Type B pancreatic cell (in vitro differentiated cells): ENCODE measurements at regions not wholly inside any gene's neighbourhood (a gene's known extent, or its start where the extent isn't known, plus 50 kb on each side); places are given as distances from the start of the nearest gene placed in this dataset.

Source experiments
- DNase-seq: peaks from one replicate; pipeline ENCODE4 v3.0.0; 2021; ENCODE audit warnings: mixed read lengths; ENCODE audit not compliant: unreplicated experiment; ENCODE audit errors: extremely low spot score
- H3K27ac Mint-ChIP-seq: 2 replicates; pipeline ENCODE4 v1.8.0; 2021; ENCODE audit warnings: mild to moderate bottlenecking, mixed read lengths
- H3K27me3 Mint-ChIP-seq: 2 replicates; pipeline ENCODE4 v1.8.0; 2021; ENCODE audit warnings: mixed read lengths
- H3K36me3 Mint-ChIP-seq: 2 replicates; pipeline ENCODE4 v1.8.0; 2021; ENCODE audit warnings: mixed read lengths
- H3K4me1 Mint-ChIP-seq: one replicate; pipeline ENCODE4 v1.8.0; 2021; ENCODE audit warnings: mixed read lengths; ENCODE audit not compliant: unreplicated experiment
- H3K4me3 Mint-ChIP-seq: 2 replicates; pipeline ENCODE4 v1.8.0; 2021; ENCODE audit warnings: mild to moderate bottlenecking, mixed read lengths
- H3K9me3 Mint-ChIP-seq: 2 replicates; pipeline ENCODE4 v1.8.0; 2021; ENCODE audit warnings: mixed read lengths
- TF ChIP-seq, protein P1 (sequence below): fragments of 200-600 bp; sonication (generic); conservative IDR thresholded peaks from 2 replicates; pipeline ENCODE4 v1.5.0; 2021; ENCODE audit warnings: antibody characterized with exemption, mild to moderate bottlenecking

DNA sequence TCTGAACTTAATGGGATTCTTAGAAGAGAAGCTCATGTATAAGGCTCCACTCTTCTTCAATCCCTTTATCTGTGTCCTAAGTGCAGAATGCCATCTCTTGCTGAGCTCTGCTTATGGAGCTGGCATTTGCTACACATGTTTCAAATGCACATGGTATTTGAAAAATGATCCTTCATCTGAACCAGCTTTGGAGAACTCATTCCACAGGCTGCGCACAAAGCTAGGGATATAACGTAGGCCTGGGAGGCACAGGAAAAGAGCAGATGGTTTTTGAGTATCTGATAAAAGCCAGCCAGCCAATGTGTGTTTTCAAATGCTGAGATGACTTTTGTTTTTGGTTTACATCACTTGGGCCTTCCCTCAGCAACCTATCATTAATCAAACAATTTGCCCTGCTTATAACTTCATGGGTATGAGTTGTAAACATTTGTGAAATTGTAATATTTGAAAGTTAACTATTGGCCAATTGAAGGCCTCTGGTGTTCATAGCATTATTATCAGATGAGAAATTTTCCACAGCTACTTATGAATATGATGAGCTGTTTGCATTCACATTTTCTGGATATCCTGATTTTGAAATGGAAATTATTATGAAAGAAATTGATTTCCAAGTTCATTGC, 729.0 kb downstream of the FGF9 start:
- no peak overlapping the region for H3K27ac Mint-ChIP-seq
- no peak for DNase-seq
- H3K4me3 Mint-ChIP-seq: no peak overlapping the region
- H3K4me1 Mint-ChIP-seq: no peaks in the 10 kb centered on the region
- TF ChIP-seq, protein P1, sequence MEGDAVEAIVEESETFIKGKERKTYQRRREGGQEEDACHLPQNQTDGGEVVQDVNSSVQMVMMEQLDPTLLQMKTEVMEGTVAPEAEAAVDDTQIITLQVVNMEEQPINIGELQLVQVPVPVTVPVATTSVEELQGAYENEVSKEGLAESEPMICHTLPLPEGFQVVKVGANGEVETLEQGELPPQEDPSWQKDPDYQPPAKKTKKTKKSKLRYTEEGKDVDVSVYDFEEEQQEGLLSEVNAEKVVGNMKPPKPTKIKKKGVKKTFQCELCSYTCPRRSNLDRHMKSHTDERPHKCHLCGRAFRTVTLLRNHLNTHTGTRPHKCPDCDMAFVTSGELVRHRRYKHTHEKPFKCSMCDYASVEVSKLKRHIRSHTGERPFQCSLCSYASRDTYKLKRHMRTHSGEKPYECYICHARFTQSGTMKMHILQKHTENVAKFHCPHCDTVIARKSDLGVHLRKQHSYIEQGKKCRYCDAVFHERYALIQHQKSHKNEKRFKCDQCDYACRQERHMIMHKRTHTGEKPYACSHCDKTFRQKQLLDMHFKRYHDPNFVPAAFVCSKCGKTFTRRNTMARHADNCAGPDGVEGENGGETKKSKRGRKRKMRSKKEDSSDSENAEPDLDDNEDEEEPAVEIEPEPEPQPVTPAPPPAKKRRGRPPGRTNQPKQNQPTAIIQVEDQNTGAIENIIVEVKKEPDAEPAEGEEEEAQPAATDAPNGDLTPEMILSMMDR: no peak
- no peaks in the 10 kb centered on the region for H3K27me3 Mint-ChIP-seq
- H3K9me3 Mint-ChIP-seq: no peaks in the 10 kb centered on the region
- no peaks in the 10 kb centered on the region for H3K36me3 Mint-ChIP-seq

DNA sequence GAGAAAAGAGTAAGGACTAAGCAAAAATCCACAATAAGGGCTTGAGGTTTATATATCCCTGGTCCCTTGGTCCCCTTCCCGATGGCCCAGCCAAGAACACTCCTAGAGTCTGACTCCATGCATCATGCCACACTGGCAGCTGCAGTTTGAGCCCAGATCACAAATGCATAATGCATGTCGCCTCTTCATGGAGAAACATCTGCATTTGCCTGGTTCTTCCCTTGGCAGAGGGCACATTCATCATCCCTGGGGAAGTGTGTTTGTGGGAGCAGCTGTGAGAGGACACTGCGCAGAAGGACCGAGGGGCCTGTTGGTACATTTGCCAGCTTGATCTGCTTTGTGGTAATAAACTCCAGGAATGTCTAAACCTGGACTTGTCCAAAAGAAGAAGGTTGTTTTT, 731.8 kb downstream of the FGF9 start:
- H3K4me1 Mint-ChIP-seq: no peaks in the 10 kb centered on the region
- H3K36me3 Mint-ChIP-seq: no peaks in the 10 kb centered on the region
- H3K4me3 Mint-ChIP-seq: no peak overlapping the region
- no peaks in the 10 kb centered on the region for H3K27me3 Mint-ChIP-seq
- peaks cover 3% of the 10 kb centered on the region for H3K9me3 Mint-ChIP-seq
- TF ChIP-seq, protein P1: no peak
- H3K27ac Mint-ChIP-seq: no peak overlapping the region
- DNase-seq: no peak

DNA sequence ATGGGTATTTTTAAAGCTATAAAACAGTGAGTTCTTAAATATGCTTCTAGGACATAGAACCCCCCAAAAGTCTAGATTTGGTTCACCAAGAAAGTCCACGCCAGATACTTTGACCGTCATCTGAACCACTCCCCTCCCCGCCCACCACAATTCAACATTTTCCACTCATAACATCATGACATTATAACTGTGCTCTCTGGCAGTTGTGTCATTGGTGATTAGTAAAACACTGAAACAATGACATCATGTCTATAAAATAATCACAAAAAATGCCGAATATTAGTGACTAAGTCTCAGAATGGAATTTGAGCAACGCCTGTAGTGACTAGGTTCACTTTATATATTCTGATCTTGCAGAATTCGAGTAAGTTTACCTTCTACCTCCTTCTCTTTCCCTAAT, 732.3 kb downstream of the FGF9 start:
- Mint-ChIP-seq H3K27me3 (no peaks in the 10 kb centered on the region), H3K36me3 (no peaks in the 10 kb centered on the region), H3K4me3 (no peak overlapping the region), H3K27ac (no peak overlapping the region), H3K4me1 (no peaks in the 10 kb centered on the region), H3K9me3 (peaks cover 3% of the 10 kb centered on the region)
- TF ChIP-seq, protein P1: no peak
- DNase-seq: no peak

DNA sequence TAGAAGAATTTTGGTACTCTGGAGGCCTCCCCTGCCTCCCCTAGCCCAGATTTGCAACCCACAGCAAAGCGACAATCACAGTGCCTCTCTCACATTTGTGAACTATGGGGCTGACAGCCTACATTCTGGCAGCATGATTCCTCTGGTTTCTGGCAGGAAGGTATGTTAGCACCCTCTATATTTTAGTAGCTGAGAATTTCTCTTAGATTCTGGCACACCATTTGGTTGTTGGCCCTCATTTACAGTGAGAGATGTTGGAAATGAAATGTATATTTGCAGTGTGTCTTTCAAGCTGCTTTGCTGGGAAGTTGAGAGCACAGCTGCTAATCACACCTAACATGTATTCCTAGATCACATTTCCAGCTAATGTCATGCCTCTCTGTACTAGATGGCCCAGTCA, 735.0 kb downstream of the FGF9 start:
- no peaks in the 10 kb centered on the region for H3K4me1 Mint-ChIP-seq
- no peak overlapping the region for H3K27ac Mint-ChIP-seq
- TF ChIP-seq, protein P1: no peak
- no peak overlapping the region for H3K4me3 Mint-ChIP-seq
- peaks cover 3% of the 10 kb centered on the region for H3K36me3 Mint-ChIP-seq
- H3K9me3 Mint-ChIP-seq: peaks cover 3% of the 10 kb centered on the region
- H3K27me3 Mint-ChIP-seq: no peaks in the 10 kb centered on the region
- no peak for DNase-seq

DNA sequence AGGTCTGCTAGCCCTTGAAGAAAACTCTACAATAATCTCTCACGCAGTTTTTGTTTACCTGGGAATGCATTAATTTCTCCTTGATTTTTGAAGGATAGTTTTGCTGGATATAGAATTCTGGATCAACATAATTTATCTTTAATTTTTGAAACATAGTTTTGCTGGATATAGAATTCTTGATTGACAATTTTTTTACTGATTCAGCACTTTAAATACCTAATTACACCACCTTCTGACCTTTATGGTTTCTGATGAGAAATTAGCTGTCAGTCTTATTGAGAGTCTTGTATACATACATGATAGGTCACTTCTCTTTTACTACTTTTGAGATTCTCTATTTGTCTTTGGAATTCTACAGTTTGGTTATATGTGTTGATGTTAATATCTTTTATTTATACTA, 741.6 kb downstream of the FGF9 start:
- DNase-seq: no peak
- Mint-ChIP-seq H3K36me3 (peaks cover 3% of the 10 kb centered on the region), H3K9me3 (peaks cover 5% of the 10 kb centered on the region), H3K4me1 (no peaks in the 10 kb centered on the region), H3K27ac (no peak overlapping the region), H3K4me3 (no peak overlapping the region), H3K27me3 (no peaks in the 10 kb centered on the region)
- TF ChIP-seq, protein P1: no peak

DNA sequence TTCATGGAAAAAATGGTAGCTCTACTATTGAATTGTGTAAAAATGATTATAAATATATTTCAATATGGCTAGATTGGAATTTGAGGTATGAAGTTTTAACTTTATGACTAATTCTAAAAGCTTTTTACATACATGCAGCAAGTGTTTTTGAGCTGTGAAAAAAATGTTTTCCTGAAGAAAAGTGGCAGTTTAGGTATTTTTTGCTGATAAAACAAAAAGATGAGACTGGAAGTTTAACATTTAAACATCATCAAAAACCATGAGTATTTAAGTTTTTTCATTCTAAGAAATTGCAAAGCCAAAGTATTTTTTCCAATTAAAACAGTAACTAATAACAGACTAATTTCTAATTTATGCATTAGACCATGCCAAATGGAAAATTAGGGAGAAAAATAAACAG, 751.1 kb downstream of the FGF9 start:
- Mint-ChIP-seq H3K27ac (no peak overlapping the region), H3K4me1 (no peaks in the 10 kb centered on the region), H3K27me3 (no peaks in the 10 kb centered on the region), H3K9me3 (no peaks in the 10 kb centered on the region), H3K4me3 (no peak overlapping the region), H3K36me3 (no peaks in the 10 kb centered on the region)
- TF ChIP-seq, protein P1: no peak
- no peak for DNase-seq
